HG03354 (cell line): ENCODE measurements at regions not wholly inside any gene's neighbourhood (a gene's known extent, or its start where the extent isn't known, plus 50 kb on each side); places are given as distances from the start of the nearest gene placed in this dataset.

Source experiments
- ATAC-seq: cut with Tn5 transposase; IDR thresholded peaks from one replicate; pipeline ENCODE4 v1.9.1; 2021; ENCODE audit warnings: mild to moderate bottlenecking; ENCODE audit not compliant: unreplicated experiment, poor library complexity, severe bottlenecking

DNA sequence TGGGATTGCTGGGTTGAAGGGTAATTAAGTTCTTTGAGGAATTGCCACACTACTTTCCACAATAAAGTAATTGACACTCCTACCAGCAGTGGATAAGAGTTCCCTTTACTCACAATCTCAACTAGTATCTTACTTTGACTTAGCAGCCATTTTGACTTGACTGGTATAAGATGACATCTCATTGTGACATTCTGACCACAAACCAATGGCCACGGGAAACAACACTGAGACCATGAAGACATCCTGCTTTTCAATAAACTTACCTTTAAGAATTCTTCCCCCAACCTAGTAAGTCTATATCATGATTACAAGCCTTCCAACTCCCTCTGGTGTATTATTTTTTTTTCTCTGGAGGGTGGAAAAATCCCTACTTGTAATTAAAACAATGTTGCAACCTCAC is 66.9 kb upstream of the WDR1 start:
- no peak for ATAC-seq

DNA sequence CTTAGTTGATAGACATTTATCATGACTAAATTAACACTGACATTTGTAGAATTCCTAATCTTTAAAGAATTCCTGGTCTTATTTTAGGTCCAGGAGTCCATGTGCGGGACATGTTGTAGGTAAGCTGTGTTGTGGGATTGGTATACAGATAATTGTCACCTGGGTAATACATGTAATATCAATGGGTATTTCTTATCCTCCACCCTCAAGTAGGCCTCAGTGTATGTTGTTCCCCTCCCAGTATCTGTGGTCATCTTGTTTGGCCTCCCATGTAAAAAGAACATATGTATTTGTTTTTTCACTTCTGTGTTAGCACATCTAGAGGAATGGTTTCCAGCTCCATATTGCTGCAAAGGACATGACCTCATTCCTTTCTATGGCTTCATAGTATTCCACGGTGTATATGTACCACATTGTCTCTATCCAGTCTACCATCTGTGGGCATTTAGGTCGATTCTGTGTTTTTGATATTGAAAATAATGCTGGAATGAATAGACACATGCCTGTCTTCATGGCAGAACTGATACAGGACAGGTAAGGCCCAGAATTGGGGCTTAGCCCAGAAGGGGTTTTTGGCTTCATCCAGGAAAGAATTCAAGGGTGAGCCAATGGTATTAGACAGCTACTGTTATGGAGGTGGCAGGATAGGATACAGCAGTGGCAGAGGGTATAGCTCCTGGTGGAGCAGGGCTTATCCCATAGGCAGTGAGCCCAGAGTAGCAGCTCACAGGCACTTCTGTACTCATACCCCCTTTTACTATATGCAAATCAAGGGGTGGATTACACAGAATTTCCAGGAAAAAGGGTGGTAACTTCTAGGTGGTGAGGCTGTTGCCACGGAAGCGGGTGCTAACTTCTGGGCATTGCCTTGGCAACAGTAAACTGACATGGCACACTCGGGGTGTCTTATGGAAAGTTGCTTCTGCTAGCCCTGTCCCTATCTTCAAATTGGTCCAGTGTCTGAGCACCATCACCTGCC is 66.1 kb upstream of the WDR1 start:
- no peak for ATAC-seq

DNA sequence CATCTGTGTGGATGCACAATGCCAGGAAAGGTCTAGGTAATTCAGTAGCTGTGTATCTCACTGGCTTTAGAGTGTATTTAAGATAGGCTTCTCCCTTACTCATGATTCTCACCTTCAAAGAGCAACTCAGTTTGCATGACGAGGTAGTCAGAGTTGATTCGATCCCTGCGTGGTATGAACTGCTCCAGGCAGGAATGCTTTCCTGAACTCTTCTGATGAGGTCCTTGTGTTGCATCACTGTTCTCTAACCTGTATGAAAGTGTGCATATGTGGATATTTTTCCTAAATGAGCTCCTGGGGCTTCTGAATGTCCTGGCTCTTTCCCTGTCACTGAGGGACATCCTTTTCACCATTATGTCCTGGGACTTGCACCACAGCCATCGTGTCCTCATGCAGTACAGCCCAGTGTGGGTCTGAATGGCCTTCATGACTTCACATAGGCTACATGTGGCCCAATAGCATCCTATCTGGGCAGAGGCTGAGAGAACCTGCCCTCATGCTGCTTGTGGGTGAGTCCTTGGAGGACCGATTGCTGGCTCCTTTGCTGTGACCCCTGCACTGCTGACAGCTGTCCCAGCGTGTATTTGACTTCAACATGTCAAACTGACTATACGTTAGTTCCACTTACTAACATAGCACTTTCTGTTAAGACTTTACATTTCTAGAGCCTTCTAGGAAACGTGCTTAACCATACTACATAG is 65.3 kb upstream of the WDR1 start:
- ATAC-seq: no peak

DNA sequence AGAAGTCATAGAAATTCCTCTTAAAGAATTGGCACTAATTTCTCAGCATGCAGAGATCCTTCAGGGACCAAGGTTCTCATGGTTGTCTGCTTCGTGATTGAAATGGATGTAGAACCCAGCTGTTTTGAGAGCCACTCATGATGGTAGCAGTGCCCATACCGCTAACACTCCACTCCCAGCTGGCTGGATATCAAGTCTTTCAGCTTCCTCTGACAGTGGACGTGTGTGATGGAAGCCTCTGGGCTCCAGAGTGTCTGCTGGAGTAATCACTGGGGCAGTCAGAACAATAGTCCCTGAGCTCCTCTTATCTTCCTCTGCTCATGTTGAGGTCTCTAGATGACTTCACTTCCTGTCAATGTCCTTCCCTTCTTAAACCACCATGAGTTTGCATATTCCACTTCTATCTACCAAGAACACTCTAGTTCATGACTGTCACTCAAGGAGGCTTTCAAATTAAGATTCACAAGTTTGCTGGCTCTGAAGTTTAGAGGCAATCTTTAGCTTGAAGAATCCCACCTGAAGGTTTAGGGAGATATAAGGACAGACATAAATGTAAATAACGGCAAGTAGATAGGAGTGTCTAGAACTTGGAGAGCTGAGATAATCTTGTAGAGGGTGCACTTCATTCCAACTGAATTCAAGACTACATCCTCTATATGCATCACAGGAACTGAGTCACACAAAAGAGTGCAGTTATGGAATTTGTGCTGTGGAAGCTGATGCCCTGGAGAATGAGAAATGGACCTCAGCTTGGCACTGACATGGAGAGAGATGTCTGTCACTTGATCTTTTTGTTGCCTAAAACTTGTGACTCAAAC is 64.5 kb upstream of the WDR1 start:
- ATAC-seq: peak; percentile 99

DNA sequence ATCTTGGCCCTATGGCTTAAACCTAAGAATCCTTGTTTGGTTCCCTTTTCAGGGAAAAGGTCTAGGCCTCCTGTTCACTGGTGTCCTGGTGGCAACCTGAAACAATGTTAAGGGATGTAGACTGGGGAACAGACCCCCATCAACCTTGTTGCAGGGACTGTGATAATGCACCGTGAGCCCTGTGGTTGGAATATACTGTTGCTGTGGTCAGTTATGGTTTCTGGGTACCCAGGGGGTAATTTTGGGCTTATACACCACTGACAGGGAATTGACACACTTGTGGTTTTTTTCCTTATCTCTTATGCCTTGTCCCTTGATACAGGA is 64.0 kb upstream of the WDR1 start:
- ATAC-seq: no peak

DNA sequence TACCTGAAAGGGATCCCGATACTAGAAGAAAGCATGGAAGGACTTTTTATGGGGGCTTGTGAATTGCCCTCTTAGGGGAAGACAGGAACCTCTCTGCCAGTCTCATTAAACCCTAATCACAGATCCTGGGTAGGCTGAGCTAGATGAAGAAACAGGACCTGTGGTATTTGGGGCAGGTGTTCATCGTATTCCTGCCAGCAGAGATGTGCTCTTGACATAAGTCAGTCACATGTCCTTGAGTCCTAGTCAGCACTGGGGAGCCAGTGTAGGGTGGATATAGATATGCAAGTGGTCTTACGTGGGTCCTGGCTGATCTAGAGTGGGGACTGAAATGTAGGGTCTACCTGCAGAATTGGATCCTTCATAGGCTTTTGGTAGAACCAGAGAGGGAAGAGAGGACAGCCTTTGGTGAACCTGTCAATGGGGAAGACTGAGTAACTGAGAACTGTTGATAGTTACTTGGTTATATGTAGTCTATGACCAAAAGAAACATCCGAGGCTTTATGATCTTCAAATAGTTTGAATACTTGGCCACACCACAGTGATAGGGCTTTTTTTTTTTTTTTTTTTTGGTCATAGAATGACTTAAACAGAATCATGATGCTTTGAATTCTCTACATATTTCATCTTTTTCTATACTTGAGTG is 63.5 kb upstream of the WDR1 start:
- no peak for ATAC-seq

DNA sequence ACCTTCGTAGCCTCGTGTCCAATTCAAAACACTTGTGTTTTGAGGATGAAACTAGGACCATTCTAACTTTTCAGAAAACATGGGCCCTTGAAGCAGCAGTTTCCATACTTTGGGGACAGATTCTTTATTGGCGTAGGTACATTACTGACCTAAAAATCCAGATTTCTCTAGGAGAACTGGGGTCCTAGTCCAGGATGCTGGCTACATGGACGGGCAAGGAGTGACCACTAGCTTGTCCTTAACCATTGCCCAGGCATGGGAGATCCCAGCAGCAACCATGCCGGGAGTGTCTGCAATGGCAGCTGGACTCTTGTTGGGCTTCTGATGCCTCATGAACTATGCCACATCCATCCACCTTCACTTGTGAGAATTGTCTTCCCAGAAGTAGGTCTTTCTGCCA is 62.2 kb upstream of the WDR1 start:
- ATAC-seq: no peak

DNA sequence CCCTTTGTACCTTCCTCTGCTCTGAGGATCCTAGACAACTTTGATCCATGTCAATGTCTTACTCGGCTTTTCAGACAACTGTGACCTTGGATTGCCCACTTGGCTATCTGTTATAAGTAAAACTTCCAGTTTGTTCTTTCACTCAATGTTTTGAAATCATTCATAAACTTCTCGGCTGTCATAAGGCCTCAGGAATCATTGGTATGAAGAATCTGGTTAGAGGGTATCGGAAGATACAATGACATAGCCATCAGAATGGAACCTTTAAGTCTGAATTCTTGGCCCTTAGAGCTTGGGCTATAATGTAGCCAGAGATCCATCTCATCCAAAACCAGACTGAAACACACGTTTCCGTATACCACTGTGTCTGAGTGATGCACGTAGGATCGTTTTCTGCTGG is 59.0 kb upstream of the WDR1 start:
- no peak for ATAC-seq

GRCh38 chr4:10173754-10174749 is 57.5 kb upstream of the WDR1 start:
- no peak for ATAC-seq

- no peak for ATAC-seq
Observed at GRCh38 chr4:10173037-10173753, 56.6 kb upstream of the WDR1 start.

DNA sequence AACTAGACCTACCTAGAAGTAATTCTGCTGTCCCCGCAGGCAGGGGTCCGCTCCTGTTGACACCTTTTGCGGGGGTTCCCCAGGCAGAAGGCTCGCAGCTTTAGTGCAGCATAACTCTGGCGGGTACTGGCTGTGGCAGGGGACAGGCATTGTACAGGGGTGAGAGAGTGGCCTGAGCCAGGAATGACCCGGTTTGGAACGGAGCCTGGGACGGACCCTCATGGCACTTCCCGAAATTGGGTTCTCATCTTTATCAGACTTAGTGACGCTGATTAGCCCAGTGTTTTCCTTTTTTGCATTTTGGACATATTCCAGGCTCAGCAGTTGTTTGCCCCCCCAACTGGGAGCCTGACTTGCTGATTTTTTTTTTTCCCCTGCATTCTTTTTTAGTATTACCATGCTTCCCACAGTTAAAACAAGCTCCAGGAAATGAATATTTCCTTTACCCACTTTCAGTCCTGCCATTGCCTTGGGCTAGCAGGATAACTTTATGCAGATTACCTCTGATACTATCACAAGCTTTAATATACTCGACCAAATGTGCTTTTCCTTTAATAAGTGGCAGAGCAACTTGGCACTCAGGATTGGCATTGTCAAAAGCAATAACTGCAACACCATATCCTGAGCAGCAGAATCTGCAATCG is 55.8 kb upstream of the WDR1 start:
- ATAC-seq: no peak

DNA sequence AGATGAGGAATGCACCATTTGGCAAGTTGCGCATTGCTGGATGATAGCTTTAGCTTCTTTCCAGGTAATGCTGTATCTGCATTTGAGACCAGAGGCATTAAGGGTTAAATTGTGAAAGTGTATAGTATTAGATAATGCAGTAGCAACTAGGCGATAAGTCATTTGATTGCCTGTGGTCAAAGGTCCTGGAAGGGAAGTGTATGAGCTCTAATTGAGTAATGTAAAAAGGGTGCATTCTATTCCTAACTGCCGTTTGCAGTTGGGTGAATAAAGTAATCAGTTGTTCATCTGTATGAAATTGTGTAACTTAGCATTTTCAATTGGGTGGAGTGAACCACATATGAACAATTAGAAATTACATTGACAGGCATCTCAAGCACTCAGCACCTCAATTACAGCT is 54.5 kb upstream of the WDR1 start:
- no peak for ATAC-seq

- ATAC-seq: no peak
Observed at GRCh38 chr4:10169839-10170387, 53.3 kb upstream of the WDR1 start.

- no peak for ATAC-seq
Observed at GRCh38 chr4:10168151-10168550, 51.6 kb upstream of the WDR1 start.

GRCh38 chr4:10167201-10167600 is 50.6 kb upstream of the WDR1 start:
- ATAC-seq: no peak
